ENCODE measurements at regions not wholly inside any gene's neighbourhood (a gene's known extent, or its start where the extent isn't known, plus 50 kb on each side); places are given as distances from the start of the nearest gene placed in this dataset.

- Histone ChIP-seq H4K91ac (ENCODE audit: insufficient read length, low read depth, low read length) (no peak overlapping the region), H2BK20ac (ENCODE audit: low read depth, low read length, poor library complexity, severe bottlenecking) (no peak overlapping the region), H3K4ac (ENCODE audit: low read depth, low read length) (no peak overlapping the region), H3K18ac (ENCODE audit: insufficient read length, low read depth, low read length) (no peak overlapping the region), H3K23me2 (ENCODE audit: insufficient read length, low read depth, low read length, poor library complexity, severe bottlenecking) (no peaks in the 10 kb centered on the region), H2BK15ac (ENCODE audit: low read depth, low read length) (no peak overlapping the region), H3K9ac (ENCODE audit: extremely low read depth, insufficient read length, low read length) (no peak overlapping the region), H4K8ac (replicated peaks; ENCODE audit: insufficient read length, low read depth, low read length) (no peak overlapping the region), H4K20me1 (ENCODE audit: control insufficient read depth, insufficient read depth, insufficient read length) (no peaks in the 10 kb centered on the region), H3T11ph (ENCODE audit: low read length) (no peak overlapping the region), H4K5ac (ENCODE audit: insufficient read length, low read depth, low read length) (no peak overlapping the region), H2AK5ac (ENCODE audit: insufficient read length, low read length) (no peak overlapping the region), H3K4me2 (ENCODE audit: insufficient read depth, insufficient read length, low read length) (no peak overlapping the region), H3K14ac (ENCODE audit: insufficient read depth, low read length) (no peak overlapping the region), H2BK5ac (ENCODE audit: insufficient read length, low read length) (no peak overlapping the region), H3K27ac (ENCODE audit: insufficient read length, low read depth, low read length) (no peak overlapping the region), H2BK120ac (ENCODE audit: low read depth, low read length, poor library complexity, severe bottlenecking) (no peak overlapping the region), H3K23ac (ENCODE audit: insufficient read length, low read depth, low read length) (no peak overlapping the region), H3K79me2 (ENCODE audit: insufficient read depth, low read length) (no peaks in the 10 kb centered on the region), H3K9me3 (ENCODE audit: control insufficient read depth, low read depth, low read length) (no peaks in the 10 kb centered on the region), H2AFZ (ENCODE audit: low read length) (no peak overlapping the region), H3K27me3 (ENCODE audit: insufficient read depth, low read length) (no peaks in the 10 kb centered on the region), H2BK12ac (ENCODE audit: insufficient read length, low read depth, low read length) (no peak overlapping the region), H3K56ac (ENCODE audit: insufficient read length, low read depth, low read length) (no peak overlapping the region), H3K79me1 (ENCODE audit: insufficient read depth, low read depth, low read length, poor library complexity, severe bottlenecking) (no peaks in the 10 kb centered on the region), H3K4me1 (ENCODE audit: insufficient read depth, low read length) (peaks cover 9% of the 10 kb centered on the region; the same call in 1 of the 2 replicates)
- no peaks in the 10 kb centered on the region for H3K36me3 Mint-ChIP-seq (ENCODE audit: insufficient read depth in 1 of 3, low read depth in 3 of 3)
- no peak for DNase-seq
- H3K9me3 Mint-ChIP-seq = no peaks in the 10 kb centered on the region
- peaks cover 37 to 38% of the 10 kb centered on the region in 2 experiments for H3K4me1 Mint-ChIP-seq
- no CpG with 5 or more reads among the region's 1 CpG for WGBS (ENCODE audit: extremely low coverage, insufficient read length, low lambda C conversion rate)
- no peak overlapping the region for H3K4me3 Mint-ChIP-seq
- H3K27me3 Mint-ChIP-seq (ENCODE audit: low read depth) = peaks cover 14% of the 10 kb centered on the region
- H3K27ac Mint-ChIP-seq = no peak overlapping the region
- TF ChIP-seq, protein P1, sequence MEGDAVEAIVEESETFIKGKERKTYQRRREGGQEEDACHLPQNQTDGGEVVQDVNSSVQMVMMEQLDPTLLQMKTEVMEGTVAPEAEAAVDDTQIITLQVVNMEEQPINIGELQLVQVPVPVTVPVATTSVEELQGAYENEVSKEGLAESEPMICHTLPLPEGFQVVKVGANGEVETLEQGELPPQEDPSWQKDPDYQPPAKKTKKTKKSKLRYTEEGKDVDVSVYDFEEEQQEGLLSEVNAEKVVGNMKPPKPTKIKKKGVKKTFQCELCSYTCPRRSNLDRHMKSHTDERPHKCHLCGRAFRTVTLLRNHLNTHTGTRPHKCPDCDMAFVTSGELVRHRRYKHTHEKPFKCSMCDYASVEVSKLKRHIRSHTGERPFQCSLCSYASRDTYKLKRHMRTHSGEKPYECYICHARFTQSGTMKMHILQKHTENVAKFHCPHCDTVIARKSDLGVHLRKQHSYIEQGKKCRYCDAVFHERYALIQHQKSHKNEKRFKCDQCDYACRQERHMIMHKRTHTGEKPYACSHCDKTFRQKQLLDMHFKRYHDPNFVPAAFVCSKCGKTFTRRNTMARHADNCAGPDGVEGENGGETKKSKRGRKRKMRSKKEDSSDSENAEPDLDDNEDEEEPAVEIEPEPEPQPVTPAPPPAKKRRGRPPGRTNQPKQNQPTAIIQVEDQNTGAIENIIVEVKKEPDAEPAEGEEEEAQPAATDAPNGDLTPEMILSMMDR (conservative IDR thresholded peaks at IDR 0.05) = no peak
Measured at GRCh38 chr15:79211481-79211880, 71.0 kb upstream of the ANKRD34C start.
